Glomerular visceral epithelial cell (primary cell): ENCODE measurements at regions not wholly inside any gene's neighbourhood (a gene's known extent, or its start where the extent isn't known, plus 50 kb on each side); places are given as distances from the start of the nearest gene placed in this dataset.

ENCODE experiments used
- DNase-seq: peaks from one replicate; pipeline ENCODE4 v3.0.0-alpha.2; 2016; ENCODE audit errors: extremely low spot score

DNA sequence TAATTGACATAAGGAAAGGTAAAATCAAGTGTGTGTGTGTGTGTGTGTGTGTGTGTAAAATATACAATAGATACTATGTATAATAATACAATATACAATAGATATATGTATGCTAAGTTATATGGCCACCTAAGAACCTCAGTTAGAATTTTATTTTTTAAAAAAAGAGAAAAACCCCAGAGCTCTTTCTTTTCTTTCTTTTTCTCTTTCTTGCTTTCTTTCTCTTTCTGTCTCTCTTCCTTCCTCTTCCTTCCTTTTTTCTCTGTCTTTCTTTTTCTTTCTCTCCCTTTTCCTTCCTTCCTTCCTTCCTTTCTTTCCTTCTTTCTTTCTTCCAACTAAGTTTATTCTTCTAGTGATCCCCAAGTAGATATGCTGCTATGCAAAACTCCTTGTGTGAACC, 64.6 kb upstream of the FN1 start:
- no peak for DNase-seq

DNA sequence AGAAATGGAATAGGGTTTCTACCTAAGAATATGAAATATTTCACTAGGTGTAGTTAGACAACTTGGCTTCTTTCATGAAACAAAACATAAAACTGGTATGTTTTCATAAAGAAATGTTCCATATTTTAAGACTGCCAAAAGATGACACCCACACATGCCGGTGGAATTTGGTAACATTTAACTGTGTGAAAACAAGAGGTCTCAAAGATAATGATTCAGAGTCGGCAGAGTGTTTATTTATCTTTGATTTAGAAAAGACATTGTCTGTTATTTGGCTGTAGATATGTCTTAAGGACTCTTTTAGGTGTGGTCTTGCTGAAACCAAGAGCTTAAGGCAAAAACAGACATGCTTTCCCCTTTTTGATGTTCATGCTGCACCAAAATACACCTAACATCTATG, 63.5 kb upstream of the FN1 start:
- DNase-seq: no peak

DNA sequence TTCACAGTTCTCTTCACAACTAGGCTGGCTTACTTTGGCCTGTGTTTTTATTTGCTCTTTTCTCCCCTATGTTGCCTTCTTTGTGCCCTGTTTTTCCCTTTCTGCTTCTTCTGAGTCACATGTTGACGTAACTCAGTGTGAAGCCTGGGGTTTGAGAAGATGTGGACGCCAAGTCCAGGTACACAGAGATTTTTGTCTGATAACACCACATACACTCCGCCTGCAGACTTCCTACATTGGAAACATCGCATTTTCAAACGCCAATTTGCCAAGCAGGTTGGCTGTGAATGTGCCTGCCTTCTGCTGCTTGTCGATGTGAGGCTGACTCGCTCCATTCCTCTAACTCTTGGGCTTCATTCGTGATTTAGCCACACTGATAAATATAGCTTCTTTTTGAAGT, 62.6 kb upstream of the FN1 start:
- no peak for DNase-seq

DNA sequence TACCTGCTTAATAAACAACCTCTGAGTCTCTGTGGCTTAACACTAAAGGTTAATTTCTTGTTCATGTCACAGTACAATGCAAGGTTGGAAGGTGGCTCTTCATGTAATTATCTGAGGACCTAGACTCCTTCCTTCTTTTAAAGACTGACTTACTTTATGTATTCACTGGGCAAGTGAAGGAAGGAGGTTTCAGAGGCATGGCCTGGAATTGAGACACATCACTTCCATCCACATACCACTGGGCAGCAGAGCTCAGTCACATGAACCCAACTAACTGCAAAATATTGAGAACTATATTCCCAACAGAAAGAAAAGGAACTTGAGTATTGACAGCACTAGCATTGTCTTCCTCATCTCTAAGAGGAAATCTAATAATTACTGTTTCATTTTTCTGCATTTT, 57.5 kb upstream of the FN1 start:
- DNase-seq: no peak

DNA sequence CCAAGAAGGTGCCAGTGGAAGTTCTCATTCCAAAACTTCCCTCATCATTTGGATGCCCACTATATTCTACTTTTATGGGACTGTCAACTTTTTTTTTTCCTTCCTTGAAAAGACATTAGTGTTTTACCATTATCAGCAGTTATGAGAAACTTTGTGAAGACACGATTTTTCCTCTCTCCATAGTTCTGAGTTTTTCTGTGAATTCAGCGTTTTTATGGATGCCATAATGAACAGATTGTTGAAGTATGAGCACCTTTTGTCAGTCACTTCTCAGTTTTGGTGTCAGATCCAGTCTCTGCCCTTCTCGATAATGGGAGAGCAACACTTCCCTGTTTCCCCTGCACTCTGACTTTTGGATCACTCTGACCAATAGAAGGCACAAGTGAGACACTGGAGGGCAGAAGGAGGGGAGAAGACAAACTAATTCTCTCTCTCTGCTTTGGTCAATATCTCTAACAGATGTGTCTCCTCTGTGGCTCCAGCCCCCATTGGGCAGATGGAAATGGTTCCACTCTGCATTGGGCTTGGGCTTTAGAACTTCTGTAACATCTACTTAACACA, 53.5 kb upstream of the FN1 start:
- DNase-seq: no peak

DNA sequence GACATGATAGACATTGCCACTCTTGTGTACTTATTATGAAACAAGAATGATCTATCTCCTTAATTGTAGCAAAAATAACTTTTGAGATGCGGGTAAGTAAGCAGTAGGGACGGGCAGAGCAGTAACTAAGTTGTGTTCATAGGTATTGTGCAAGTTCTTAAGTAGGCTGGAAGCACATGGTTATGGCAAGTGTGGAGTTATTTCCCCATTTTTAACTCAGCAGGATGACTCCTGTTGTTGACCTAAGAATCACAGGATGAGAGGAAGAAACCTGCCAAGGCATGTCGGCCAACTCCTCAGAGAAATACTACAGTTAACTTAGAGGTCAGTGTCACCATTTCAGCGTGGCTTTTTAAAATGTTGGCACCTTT, 51.1 kb upstream of the FN1 start:
- DNase-seq: no peak

DNA sequence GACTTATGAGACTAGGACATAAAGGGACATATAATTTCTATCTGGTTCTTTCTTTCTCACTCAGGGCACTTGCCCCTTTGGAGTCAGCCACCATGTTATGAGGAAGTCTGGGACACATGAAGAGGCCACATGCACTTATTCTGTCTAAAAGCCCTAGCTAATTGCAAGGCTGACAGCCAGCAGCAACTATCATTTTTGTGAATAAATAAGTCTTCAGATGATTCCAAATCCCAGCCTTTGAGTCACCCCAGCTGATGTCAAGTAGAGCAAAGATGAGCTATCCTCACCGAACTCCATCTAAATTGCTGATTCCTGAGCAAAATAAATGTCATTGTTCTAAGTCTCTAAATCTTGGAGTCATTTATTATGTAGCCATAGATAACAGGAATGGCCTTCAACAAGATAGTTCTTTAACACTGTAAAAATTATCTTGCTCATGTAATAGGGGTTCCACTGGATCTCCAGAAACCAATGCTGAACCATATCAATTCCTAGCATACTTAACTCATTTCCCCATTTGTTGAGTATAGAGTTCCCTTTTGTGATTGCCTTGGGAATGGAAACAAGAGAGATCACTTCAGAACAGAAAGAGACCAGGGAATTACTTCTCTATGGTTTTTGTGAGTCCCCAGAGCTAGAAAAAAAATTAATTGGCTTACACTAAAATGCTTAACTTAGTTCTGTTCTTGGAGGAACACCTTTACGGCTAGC, 50.6 kb upstream of the FN1 start:
- no peak for DNase-seq
